ENCODE measurements at regions not wholly inside any gene's neighbourhood (a gene's known extent, or its start where the extent isn't known, plus 50 kb on each side); places are given as distances from the start of the nearest gene placed in this dataset.

- no peak for DNase-seq (ENCODE audit: low spot score)
These were observed 218.4 kb upstream of the TMEM161B start for GRCh38 chr5:88487066-88487465.

- DNase-seq (ENCODE audit: low spot score): no peak
These were observed 217.8 kb upstream of the TMEM161B start for GRCh38 chr5:88486431-88486830.

- no peak for DNase-seq (ENCODE audit: low spot score)
These were observed 216.9 kb upstream of the TMEM161B start for GRCh38 chr5:88485531-88485930.

DNA sequence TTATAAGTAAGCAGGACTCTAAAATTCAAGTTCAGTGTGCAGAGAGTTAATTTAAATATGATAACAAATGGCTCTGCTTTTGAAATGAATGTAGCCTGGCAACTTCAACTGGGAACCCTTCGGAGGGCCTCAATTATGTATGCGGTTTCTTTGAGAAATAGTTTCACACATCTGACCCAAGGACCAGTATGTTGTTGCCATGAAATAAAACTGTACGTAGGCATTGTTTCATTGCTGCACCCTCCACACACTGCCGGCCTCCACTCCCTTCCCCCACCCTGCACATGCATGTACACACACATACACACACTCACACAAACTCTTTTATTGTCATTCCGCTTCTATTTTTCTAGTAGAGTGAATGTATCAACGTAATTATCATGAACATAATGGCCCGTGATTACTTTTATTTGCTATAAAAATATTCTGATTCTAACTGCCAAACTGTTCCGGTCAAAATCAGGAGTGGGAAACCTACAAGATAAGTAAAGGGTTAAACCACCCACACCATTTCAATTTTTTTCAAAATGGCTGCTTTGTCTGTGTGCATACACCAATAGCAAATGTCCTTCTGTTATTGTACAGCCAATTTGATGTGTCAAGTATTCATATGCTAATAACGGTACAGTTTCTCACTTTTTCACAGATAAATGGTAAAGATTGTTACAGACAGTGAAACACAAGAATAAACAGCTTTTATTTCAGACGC is 215.5 kb upstream of the TMEM161B start:
- no peak for DNase-seq (ENCODE audit: low spot score)

- DNase-seq (ENCODE audit: low spot score): peak; percentile 63
These were observed 212.3 kb upstream of the TMEM161B start for GRCh38 chr5:88480801-88481499.

GRCh38 chr5:88480245-88480644 is 211.6 kb upstream of the TMEM161B start:
- DNase-seq (ENCODE audit: low spot score): peak; percentile 10

DNA sequence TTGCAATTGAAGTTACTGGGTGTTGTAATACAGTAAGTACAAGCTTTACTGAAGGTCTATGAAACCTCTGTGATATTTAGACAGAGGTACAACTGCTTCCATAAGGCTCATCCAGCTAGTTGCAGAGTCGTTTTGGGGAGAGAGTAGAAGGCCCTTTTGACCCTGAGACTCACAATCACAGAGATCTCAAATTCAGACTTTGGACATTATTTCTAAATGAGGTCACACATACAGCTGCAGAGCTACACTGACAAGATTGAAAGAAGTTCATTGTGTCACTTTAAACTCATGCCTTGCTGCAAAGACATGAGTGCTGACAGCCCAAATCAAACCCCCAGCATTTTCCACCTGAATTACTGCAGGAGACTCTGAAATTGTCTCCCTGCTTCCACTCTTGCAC is 205.9 kb upstream of the TMEM161B start:
- DNase-seq (ENCODE audit: low spot score): no peak

DNA sequence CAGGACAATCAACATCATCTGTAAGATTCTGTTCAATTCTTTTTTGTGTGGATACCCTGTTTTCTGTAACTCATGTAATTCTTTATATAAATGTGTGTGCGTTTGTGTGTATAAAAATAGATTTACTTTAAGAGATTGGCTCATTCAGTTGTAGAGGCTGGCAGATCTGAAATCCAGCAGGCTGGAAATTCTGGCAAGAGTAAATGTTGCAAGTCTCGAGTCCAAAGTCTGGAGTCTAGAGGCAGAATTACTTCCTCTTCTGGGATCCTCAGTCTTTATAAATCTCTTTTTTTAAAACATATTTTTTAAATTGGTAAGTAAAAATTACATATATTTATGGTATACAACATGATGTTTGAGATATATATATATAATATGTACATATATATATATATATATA is 202.1 kb upstream of the TMEM161B start:
- DNase-seq (ENCODE audit: low spot score): no peak

DNA sequence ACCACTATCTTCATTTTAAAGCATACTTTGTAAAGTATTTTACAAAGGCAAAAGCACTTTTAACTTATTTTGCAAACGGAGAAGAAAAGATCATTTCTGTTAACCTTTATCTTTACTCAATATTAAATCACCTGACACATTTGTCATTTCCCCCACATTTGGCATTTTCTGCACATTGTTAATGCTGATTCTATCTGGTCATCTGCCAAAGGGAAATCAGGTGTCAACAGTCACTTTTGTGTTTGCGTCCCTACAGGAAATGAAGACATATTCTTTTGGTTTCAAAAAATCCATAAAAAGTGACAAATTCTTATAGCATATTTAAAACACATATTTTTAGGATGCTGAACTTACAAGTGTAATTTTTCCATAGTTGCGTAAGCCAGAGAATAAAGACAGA is 191.3 kb upstream of the TMEM161B start:
- DNase-seq (ENCODE audit: low spot score): no peak

- no peak for DNase-seq (ENCODE audit: low spot score)
These were observed 184.2 kb upstream of the TMEM161B start for GRCh38 chr5:88452820-88453219.

DNA sequence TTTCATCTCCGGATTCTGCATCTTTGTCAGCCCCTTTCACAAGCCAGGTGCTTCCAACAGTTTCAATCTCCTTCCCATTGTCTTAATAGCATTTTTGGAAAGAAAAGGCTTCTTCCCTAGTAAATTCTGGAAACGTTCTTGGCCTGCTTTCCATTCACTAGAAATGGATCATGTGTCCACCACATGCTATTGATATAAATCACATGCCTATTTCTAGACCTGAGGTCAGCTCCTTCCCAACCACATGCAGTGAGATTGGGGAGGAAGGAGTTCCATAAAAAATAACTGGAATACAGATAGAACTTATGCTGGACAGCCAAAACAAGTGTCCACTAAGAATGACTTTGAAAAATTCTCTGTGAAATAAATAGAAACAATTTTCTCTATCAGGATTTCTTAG is 181.6 kb upstream of the TMEM161B start:
- no peak for DNase-seq (ENCODE audit: low spot score)

GRCh38 chr5:88438006-88438405 is 169.4 kb upstream of the TMEM161B start:
- peak; percentile 43 for DNase-seq (ENCODE audit: low spot score)

DNA sequence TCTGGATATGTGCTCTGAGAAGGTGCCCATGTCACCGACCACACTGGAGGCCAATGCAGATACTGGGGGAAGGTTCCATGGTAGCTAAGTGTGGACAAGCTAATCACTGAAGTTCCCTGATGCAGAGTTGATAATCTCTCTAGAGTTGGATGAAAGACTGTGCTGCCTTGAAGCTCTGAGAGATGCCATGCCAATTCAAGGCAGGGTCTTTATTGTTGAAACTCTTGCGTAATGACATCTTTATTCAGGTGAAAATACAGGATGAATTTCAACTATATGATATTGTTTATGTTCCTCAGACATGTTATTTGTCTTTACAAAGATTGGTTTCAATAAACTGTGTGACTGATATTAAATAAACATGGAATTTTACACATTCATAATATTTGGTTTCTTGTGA is 167.6 kb upstream of the TMEM161B start:
- DNase-seq (ENCODE audit: low spot score): no peak

DNA sequence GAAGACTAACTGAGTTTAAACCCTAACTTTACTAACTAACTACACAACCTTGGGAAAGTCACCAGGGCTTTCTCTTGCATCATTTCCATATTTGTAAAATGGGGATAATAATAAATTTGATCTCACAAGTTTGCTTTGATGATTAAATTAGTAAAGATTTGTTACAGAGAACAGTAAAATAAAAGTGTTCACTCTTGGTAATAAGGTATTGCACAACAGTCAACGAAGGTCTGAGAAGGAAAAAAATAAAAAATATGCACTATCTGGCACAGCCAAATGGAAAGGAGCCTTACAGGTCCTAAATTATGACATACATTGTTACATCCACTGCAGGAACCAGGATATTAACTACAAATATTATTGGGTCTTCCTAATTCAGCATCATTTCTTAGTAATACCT is 160.0 kb upstream of the TMEM161B start:
- no peak for DNase-seq (ENCODE audit: low spot score)

DNA sequence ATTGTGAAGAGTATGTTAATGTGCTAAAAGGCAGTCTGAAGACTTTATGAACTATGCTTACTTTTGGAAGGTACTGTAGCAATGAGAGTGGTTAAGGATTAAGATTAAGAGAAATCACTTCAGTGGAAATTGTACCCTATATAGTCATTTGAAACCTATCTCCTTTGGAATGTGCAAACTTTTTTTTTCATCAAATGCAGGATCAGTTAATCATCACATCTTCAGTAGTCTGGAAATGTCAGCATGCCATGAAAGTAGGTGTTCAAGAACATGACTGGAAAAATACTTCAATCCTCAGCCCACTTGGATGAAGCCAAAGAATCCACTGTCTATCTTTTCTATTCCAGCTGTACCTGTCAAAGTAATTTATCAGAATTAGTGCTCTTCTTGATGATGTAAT is 157.8 kb upstream of the TMEM161B start:
- DNase-seq (ENCODE audit: low spot score): no peak

- DNase-seq (ENCODE audit: low spot score): no peak
These were observed 156.5 kb upstream of the TMEM161B start for GRCh38 chr5:88425124-88425523.

DNA sequence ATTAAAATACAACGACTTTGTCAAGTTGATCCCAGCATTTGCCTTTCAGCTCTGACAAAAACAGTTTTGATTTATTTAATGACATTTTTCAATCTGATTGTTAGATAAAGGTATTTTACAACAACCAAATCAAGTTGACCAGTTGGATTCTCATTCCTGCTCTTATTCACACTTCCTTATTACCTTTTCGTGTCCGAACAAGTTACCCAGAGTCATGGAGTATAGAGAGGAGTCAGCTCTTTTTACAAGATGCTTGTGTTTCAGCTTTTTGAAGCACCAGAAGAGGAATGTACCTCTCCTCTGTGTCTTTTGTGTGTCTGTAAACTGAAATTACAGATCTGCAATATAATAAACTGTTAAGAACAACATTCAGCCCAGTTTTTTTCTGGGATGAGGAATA is 151.3 kb upstream of the TMEM161B start:
- no peak for DNase-seq (ENCODE audit: low spot score)

DNA sequence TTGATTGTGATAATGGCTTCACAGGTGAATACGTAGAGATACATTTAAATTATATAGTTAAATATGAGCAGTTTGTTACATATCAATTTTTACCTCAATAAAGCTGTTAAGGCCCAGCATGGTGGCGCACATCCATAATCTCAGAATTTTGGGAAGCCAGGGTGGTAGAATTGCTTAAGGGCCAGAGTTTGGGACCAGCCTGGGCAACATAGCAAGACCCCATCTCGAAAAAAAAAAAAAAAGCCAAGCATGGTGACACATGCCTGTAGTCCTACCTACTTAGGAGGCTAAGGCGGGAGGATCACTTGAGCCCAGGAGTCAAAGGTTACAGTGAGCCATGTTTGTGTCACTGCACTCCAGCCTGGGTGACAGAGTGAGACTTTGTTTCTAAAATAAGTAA is 138.7 kb upstream of the TMEM161B start:
- DNase-seq (ENCODE audit: low spot score): no peak

GRCh38 chr5:88405783-88406182 is 137.1 kb upstream of the TMEM161B start:
- DNase-seq (ENCODE audit: low spot score): no peak

DNA sequence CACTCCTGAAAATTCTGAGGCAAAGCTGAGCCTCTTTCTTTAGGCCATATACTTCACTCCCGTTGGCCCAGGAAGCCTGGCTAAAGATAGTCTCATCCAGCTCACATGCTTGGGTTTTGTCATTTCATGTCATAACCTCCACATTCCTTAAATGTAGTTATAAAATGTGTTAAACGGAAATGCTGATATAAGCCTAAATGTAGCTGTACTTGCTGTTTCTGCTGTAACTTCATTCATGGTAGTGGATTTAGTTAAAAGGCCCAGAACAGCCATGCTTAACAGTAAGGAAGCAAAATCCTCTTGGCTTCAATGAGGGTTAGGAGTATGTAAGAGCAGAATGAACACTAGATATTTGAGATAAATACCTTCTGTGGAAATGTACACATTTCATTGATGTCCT is 135.8 kb upstream of the TMEM161B start:
- no peak for DNase-seq (ENCODE audit: low spot score)

DNA sequence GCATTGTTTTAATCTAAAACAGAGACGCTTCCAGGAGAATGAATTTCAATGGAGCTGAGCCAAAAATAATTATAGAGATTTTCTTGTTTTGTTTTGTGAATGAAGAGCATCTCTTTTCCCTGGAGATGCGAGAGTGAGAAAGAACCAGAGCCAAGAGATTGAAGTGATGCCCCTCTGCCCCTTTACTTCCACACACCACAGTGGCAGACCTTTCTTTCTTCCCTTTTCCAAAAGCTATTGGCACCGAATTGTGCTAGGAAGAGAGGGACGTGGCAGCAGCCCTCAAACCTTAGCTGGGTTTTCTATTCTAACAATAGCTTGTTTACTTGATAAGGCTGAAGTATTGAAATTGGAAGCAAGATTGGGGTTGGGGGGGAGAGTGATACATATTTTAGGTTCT is 133.0 kb upstream of the TMEM161B start:
- no peak for DNase-seq (ENCODE audit: low spot score)

DNA sequence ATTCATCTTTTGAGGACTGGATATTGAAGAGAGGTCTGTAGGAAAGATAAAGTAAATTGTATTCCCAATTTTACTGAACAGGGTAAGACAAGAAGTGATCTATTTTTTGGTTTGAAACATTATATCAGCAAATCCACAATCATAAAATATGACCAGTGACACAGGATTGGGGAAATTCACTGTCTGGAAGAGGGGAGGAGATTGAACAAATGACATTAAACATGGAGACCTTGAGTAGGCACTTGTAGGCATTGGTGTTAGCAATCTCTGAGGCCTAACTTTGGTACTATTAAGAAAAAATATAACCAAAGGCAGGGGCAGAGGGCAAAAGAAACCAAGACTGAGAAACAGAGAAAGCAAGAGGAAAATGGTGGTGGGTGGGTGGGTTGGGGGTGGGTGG is 132.6 kb upstream of the TMEM161B start:
- no peak for DNase-seq (ENCODE audit: low spot score)

DNA sequence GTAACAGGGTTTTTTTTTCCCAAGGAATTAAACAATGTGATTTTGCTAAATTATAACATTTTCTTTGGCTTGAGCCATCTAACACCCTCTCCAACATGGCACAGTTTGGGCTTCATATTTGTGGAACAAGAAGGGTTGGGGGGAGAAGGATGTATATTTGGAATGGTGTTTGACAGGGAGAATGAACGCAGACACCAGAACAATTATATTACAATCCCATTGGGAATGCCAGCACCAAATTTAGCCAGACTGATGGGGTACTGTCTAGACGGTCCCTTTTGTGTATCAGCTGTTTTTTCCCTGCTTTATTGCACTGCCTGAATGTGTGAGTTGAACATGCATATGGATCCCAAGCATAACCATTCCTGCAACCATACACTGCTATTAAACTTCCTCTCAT is 130.9 kb upstream of the TMEM161B start:
- no peak for DNase-seq (ENCODE audit: low spot score)

GRCh38 chr5:88398316-88398715 is 129.7 kb upstream of the TMEM161B start:
- DNase-seq (ENCODE audit: low spot score): no peak
